ENCODE measurements at regions not wholly inside any gene's neighbourhood (a gene's known extent, or its start where the extent isn't known, plus 50 kb on each side); places are given as distances from the start of the nearest gene placed in this dataset.

- 0% methylated on average over 3 of the region's 3 CpGs for WGBS (ENCODE audit: insufficient coverage, low coverage, missing lambda C conversion rate)
- Histone ChIP-seq H3K27me3 (ENCODE audit: control insufficient read depth in 2 of 2, insufficient read depth in 2 of 2, low read length in 2 of 2) (peaks cover 5 to 18% of the 10 kb centered on the region in 2 experiments; a peak in 3 of 5 replicates), H3K9me3 (replicated peaks; ENCODE audit: control insufficient read depth, insufficient read depth, low read depth, low read length) (no peaks in the 10 kb centered on the region), H3K36me3 (ENCODE audit: control insufficient read depth, insufficient read depth, low read length) (no peaks in the 10 kb centered on the region), H4K20me1 (replicated peaks; ENCODE audit: control insufficient read depth, insufficient read depth, low read length) (peaks cover 3% of the 10 kb centered on the region; the same call in 1 of the 2 replicates), H3K9ac (ENCODE audit: insufficient read depth in 1 of 2, low read depth in 2 of 2, low read length in 2 of 2) (no peak overlapping the region), H3K4me2 (ENCODE audit: insufficient read depth, low read length) (no peak overlapping the region), H3K9me1 (ENCODE audit: control insufficient read depth, insufficient read depth, low read length) (no peaks in the 10 kb centered on the region), H2AFZ (ENCODE audit: low read depth, low read length) (no peak overlapping the region), H3K4me3 (no peak overlapping the region), H3K79me2 (ENCODE audit: control insufficient read depth, insufficient read depth, low read length) (no peaks in the 10 kb centered on the region), H3K27ac (ENCODE audit: extremely low read depth, low read depth, low read length) (no peak overlapping the region), H3K4me1 (replicated peaks in 1 of 2; ENCODE audit: control insufficient read depth in 2 of 2, insufficient read depth in 2 of 2, low read length in 2 of 2) (no peaks in the 10 kb centered on the region)
- POLR2A ChIA-PET: interaction anchor here (0.6 kb wide), 1 partner anchor 9 kb away, joined by 3 read pairs; no protein-coding TSS in a partner anchor
- intact Hi-C loops (cut with micrococcal nuclease) (no loop called here), in situ Hi-C loops (cut with MboI) (no loop called here)
- CTCF ChIA-PET (ENCODE audit: low intra/inter-chr PET ratio): no interaction called here
- ATAC-seq: no peak
- BruUV-seq (replicated peaks): no TSS peak
- DNase-seq (ENCODE audit: extremely low read depth in 1 of 4, low spot score in 3 of 4): no peak
- FAIRE-seq: no peak
- TF ChIP-seq SMAD4 (CRISPR knock-in tag; conservative IDR thresholded peaks at IDR 0.05): no peak
- no peak for TF ChIP-seq TRIM28 (IDR thresholded peaks at IDR 0.05)
- no peak for TF ChIP-seq ZNF778 (CRISPR knock-in tag; IDR thresholded peaks at IDR 0.05)
- TF ChIP-seq KDM4B (IDR thresholded peaks at IDR 0.05; ENCODE audit: borderline replicate concordance in 2 of 2, low read depth in 1 of 2): no peak
- TF ChIP-seq ZBTB26 (CRISPR knock-in tag; IDR thresholded peaks at IDR 0.05): no peak
- no peak for TF ChIP-seq ZNF609 (CRISPR knock-in tag; IDR thresholded peaks at IDR 0.05; ENCODE audit: borderline replicate concordance)
- TF ChIP-seq ARID4B (CRISPR knock-in tag; IDR thresholded peaks at IDR 0.05): no peak
- no peak for TF ChIP-seq HNRNPK (IDR thresholded peaks at IDR 0.05; ENCODE audit: low read depth, low read length, poor library complexity, severe bottlenecking)
- no peak for TF ChIP-seq CREB1 (IDR thresholded peaks at IDR 0.05)
- no peak for TF ChIP-seq CREB1 (CRISPR knock-in tag; IDR thresholded peaks at IDR 0.05)
- TF ChIP-seq ATF3 (IDR thresholded peaks at IDR 0.05): no peak
- no peak for TF ChIP-seq ATF3 (CRISPR knock-in tag; conservative IDR thresholded peaks at IDR 0.05)
These were observed 59.1 kb upstream of the MAFB start for GRCh38 chr20:40748182-40748581.

Data from K562 (cell line).